GM18870 (cell line): ENCODE measurements at regions not wholly inside any gene's neighbourhood (a gene's known extent, or its start where the extent isn't known, plus 50 kb on each side); places are given as distances from the start of the nearest gene placed in this dataset.
"Not testable (repeated sequence)": the region's sequence is repeated elsewhere in the genome, so short reads cannot be mapped to it uniquely, and the experiment has no call there.

Experiments
- ATAC-seq: cut with Tn5 transposase; IDR thresholded peaks from one replicate; pipeline ENCODE4 v1.9.1; 2021; ENCODE audit warnings: moderate library complexity; ENCODE audit not compliant: unreplicated experiment

DNA sequence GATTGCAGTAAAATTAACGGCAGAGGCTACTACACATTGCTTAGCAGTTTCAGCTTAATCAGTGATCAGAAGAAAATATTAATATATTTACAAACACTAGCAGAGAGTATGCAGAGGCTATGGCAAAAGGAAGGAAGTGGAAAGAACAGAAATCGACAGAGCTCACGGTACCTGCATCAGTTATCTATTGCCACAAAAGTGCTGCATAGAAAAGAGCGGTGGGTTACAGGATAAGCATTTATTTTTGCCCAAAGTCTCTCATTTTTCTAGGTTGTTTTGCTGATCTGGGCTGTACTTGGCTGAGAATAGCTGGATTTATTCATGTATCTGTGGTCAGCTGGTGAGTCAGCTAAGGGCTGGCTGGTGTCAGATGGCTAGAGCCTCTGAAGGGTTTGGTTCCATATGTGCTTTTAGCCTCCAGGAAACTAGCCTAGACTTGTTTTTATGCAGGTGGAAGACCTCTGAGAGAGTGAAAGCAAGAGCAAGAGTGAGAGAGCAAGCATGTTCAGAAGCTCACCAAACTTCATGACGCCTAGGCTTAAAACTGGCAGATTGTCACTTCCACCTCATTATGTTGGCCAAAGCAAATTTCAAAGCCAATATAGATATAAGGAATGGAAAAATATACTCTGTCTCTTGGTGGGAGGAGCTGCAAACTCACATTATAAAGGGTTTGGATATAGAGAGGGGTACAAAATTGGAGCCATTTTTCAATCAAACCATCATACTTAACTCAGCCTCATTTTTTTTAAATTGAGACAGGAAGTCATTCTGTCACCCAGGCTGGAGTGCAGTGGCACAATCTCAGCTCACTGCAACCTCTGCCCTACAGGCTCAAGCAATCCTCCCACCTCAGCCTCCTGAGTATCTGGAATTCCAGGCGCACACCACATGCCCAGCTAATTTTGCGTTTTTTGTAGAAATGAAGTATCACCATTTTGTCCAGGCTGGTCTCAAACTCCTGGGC lies 153.2 kb upstream of the RPL34 start:
- peak; percentile 99 for ATAC-seq

DNA sequence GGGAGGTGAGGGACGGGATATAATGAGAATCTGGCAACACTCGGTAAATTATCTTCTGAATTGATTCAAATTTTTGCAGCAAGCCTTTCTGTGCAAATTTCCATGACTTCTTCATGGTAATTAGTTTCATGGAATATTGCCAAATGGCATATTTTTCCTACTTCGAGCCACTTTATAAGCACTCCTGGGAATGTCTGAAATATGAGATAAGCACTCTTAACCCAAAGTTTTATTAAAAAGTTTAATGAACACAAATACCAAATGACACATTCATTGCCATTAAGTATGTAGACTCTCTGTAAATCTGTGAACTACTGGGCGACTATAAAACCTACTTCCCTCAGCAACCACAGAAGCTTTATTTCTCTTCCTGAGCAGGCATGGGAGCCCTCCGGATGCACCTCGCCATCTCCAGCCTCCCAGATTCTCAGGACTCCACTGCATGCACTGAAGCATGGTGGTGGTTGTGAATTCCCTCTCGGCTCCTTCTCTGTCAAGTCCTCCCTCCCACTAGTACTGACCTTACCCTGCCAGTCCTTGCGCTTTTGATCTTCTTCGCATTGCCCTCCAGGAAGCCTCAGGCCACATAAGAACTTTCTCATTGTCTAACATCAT lies 154.4 kb upstream of the RPL34 start:
- ATAC-seq = no peak

GRCh38 chr4:108458681-108459080 lies 161.7 kb upstream of the RPL34 start:
- no peak for ATAC-seq

- no peak for ATAC-seq
Observed at GRCh38 chr4:108454227-108454626, 166.1 kb upstream of the RPL34 start.

GRCh38 chr4:108453366-108453765 lies 167.0 kb upstream of the RPL34 start:
- no peak for ATAC-seq

DNA sequence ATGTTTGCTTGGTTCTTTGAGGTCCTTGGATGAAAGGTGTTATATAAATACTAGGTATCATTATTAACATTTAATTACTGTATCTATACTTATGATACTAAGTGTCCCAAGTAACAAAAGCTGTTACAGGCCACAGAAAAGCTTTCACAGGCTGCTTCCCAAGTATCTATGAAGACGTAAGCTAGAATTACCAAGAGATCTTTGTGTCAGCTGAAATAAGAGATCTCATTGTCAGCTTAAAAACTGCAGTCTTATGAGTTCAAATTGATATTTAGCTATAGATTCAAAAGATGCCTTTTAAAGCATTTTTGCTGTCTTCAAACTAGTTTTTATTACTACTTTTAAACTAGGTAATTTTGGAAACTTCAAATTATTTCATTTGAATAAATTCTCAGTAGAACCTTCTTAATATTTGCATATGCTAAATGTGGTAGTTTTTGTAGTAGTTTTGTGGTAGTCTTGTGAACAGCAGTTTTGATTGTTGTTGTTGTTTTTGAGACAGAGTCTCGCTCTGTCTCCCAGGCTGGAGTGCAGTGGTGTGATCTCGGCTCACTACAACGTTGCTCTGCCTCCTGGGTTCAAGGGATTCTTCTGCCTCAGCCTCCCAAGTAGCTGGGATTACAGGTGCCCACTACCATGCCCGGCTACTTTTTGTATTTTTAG lies 170.0 kb upstream of the RPL34 start:
- ATAC-seq = no peak

GRCh38 chr4:108449129-108449528 lies 171.2 kb upstream of the RPL34 start:
- ATAC-seq = no peak

DNA sequence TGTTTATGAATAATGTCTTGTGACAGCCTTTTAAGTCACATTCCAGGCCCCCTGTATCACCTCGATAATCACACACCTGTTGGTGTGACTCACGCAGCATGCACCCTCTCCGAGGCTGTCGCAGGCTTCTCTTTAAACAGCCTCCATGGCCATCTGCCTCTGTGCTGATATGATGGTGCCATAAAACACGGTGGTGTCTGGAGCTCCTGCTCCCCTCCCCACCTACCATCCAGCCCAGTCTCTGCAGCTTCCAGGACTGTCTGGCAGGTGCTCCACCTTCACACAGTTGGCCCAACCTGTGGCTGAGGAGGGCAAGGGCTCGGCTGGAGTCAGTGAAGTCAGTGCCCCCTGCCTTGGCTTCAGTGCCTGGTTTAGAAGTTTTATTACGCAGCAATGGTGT lies 173.8 kb upstream of the RPL34 start:
- no peak for ATAC-seq

DNA sequence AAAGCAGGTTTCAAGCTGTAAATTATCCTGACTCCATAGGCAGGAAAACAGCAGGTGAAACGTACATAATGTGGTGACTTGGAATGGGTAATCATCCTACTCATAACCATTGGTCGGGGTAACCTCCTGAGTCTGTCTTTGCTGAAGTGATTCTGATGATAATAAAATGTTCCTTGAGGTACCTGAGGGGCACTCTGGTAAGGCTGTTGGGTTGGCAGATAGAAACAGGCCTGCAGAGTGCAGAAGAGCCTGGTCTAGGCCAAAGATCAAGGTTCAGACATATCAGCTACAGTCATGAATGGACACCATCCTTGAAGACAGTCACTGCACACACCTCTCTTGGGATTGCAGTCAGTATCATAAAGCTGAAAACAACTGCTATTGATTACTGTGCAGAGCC lies 174.7 kb upstream of the RPL34 start:
- ATAC-seq = no peak

GRCh38 chr4:108443585-108443984 lies 176.8 kb upstream of the RPL34 start:
- ATAC-seq = no peak

GRCh38 chr4:108433832-108434231 lies 186.5 kb upstream of the RPL34 start:
- ATAC-seq = no peak

- not testable (repeated sequence) for ATAC-seq
Observed at GRCh38 chr4:108433394-108433793, 187.0 kb upstream of the RPL34 start.

- ATAC-seq = no peak
Observed at GRCh38 chr4:108432418-108432817, 188.0 kb upstream of the RPL34 start.

GRCh38 chr4:108431986-108432385 lies 188.4 kb upstream of the RPL34 start:
- no peak for ATAC-seq

- no peak for ATAC-seq
Observed at GRCh38 chr4:108430921-108431320, 189.5 kb upstream of the RPL34 start.

GRCh38 chr4:108429662-108430061 lies 190.7 kb upstream of the RPL34 start:
- no peak for ATAC-seq

DNA sequence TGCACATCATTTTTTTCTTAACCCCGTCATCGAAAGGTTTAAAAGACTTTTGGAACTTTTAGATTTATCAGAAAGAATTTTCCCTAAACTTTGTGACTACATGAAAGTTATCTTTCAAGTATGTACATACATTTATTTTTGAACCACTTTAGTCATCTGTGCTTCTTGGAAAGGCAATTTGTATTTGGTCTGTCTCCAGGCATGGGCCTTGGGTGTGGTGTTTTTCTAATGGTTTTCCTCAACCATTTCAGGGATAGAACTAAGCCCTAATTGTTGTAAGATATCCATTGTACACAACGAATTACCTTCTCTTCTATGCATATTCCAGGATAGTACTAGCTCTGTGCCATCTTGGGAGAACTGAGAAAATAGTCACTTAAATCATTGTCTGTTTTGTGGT lies 191.5 kb upstream of the RPL34 start:
- ATAC-seq = no peak

DNA sequence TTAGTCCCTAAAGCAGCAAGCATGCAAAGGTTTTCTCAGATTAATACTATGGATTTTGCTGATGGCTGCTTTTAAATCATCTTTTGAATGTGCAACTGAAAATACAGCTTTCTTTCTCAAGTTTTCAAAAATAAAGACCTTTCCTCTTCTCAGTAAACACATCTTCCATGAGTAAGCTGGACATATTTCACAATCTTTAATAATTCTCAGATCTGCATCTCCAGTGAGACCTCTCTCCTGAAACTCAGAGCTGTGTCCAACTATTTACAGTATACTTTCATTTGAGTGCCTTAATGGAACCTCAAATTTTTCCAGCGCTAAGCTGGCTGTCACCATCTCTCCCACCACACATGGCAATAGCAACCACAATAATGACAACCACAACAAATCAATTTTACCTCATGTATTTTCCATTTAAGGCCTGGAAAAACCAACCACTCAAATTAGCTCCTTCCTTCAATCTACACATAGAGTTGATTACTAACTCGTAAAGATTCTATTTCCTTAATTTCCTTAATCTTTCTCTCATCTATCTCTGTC lies 192.4 kb upstream of the RPL34 start:
- ATAC-seq = no peak

DNA sequence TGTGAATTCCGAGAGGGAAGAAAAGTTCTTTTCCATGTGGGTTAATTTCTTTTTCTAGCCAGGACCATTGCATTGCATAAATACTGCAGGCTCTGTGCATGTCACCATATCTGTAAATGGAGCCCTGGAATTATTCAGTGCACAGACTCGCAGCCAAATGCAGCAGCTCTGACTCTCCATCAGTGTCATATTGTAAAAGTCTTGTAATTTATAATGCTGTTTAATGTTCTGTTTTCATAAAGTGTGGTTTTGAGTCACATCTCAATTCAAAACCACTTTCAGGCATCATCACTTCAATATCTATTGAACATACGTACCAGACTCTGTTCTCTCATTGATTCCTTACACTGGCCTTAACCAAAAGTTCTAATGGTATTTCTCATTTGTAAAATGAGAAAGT lies 193.9 kb upstream of the RPL34 start:
- ATAC-seq = no peak

DNA sequence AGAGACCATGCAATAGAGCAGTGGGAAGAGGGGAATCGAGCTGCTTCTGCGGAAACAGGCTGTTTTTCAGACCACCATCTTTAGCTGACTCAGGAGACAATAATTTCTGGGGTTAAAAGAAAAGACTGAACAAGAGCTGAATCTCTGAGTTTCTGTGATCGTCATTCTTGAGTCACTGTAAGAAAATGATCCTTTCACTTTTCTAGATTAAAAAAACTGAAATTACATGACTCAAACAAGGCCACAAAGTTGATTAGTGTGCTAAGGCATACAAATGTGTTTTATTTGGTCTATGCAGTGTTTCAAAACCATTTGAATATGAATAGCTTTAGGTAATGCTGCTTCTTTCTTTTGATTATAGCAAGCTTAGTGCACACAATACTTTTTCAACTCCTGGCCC lies 194.4 kb upstream of the RPL34 start:
- no peak for ATAC-seq

- ATAC-seq = no peak
Observed at GRCh38 chr4:108417923-108418322, 202.5 kb upstream of the RPL34 start.

- no peak for ATAC-seq
Observed at GRCh38 chr4:108416831-108417230, 203.5 kb upstream of the RPL34 start.
